ENCODE measurements at regions not wholly inside any gene's neighbourhood (a gene's known extent, or its start where the extent isn't known, plus 50 kb on each side); places are given as distances from the start of the nearest gene placed in this dataset.

- no peak overlapping the region for H3K4me3 ChIP-seq (ENCODE audit: control insufficient read depth in 2 of 3, extremely low read depth in 1 of 3, insufficient read depth in 2 of 3, low read depth in 1 of 3, low read length in 3 of 3)
- H3K9me1 ChIP-seq (ENCODE audit: control insufficient read depth, extremely low read depth, insufficient read depth, low read length): no peaks in the 10 kb centered on the region
- H3K9ac ChIP-seq (ENCODE audit: control insufficient read depth, extremely low read depth, insufficient read depth, low read length): no peak overlapping the region
- H3K36me3 ChIP-seq (ENCODE audit: control insufficient read depth in 2 of 2, extremely low read depth in 1 of 2, insufficient read depth in 2 of 2, low read length in 2 of 2): no peaks in the 10 kb centered on the region
- no peaks in the 10 kb centered on the region for H3K79me2 ChIP-seq (ENCODE audit: control insufficient read depth, insufficient read depth, low read length)
- H3K27ac ChIP-seq (ENCODE audit: control insufficient read depth, insufficient read depth, low read length): no peak overlapping the region
- no peaks in the 10 kb centered on the region for H3K27me3 ChIP-seq (ENCODE audit: control insufficient read depth, extremely low read depth, insufficient read depth, low read length)
- TF ChIP-seq CTCF (optimal IDR thresholded peaks at IDR 0.05 in 1 of 3, IDR thresholded peaks at IDR 0.05 in 1 of 3, conservative IDR thresholded peaks at IDR 0.05 in 1 of 3; ENCODE audit: extremely low read depth in 1 of 3, insufficient read depth in 2 of 3, low read length in 3 of 3) (no peak), EZH2 (IDR thresholded peaks at IDR 0.05; ENCODE audit: low read length) (no peak)
- no peak for DNase-seq (ENCODE audit: low read depth, low spot score)
- H3K4me1 ChIP-seq (ENCODE audit: control insufficient read depth, extremely low read depth, insufficient read depth, low read length): no peaks in the 10 kb centered on the region
- dilution Hi-C loops (cut with MboI; ENCODE audit: extremely low pct_ligation_motif_present, low sequenced_read_pairs): no loop called here
- H3K9me3 ChIP-seq (ENCODE audit: control insufficient read depth, low read depth, low read length): no peaks in the 10 kb centered on the region
- H4K20me1 ChIP-seq (ENCODE audit: control insufficient read depth, extremely low read depth, insufficient read depth, low read length): no peaks in the 10 kb centered on the region
- no peak for FAIRE-seq
- no peak overlapping the region for H2AFZ ChIP-seq (ENCODE audit: control insufficient read depth, low read length)
- H3K4me2 ChIP-seq (ENCODE audit: control insufficient read depth, extremely low read depth, insufficient read depth, low read depth, low read length): no peak overlapping the region
These were observed 537.2 kb downstream of the PKHD1 start for GRCh38 chr6:51550243-51550642.

GRCh38 chr6:51552435-51552834 lies 535.0 kb downstream of the PKHD1 start:
- Histone ChIP-seq H3K79me2 (ENCODE audit: control insufficient read depth, insufficient read depth, low read length) (no peaks in the 10 kb centered on the region), H2AFZ (ENCODE audit: control insufficient read depth, low read length) (no peak overlapping the region), H3K4me2 (ENCODE audit: control insufficient read depth, extremely low read depth, insufficient read depth, low read depth, low read length) (no peak overlapping the region), H3K9ac (ENCODE audit: control insufficient read depth, extremely low read depth, insufficient read depth, low read length) (no peak overlapping the region), H3K27ac (ENCODE audit: control insufficient read depth, insufficient read depth, low read length) (no peak overlapping the region), H3K4me3 (ENCODE audit: control insufficient read depth in 2 of 3, extremely low read depth in 1 of 3, insufficient read depth in 2 of 3, low read depth in 1 of 3, low read length in 3 of 3) (no peak overlapping the region), H3K9me1 (ENCODE audit: control insufficient read depth, extremely low read depth, insufficient read depth, low read length) (no peaks in the 10 kb centered on the region), H3K4me1 (ENCODE audit: control insufficient read depth, extremely low read depth, insufficient read depth, low read length) (no peaks in the 10 kb centered on the region), H4K20me1 (ENCODE audit: control insufficient read depth, extremely low read depth, insufficient read depth, low read length) (no peaks in the 10 kb centered on the region), H3K9me3 (ENCODE audit: control insufficient read depth, low read depth, low read length) (no peaks in the 10 kb centered on the region), H3K27me3 (ENCODE audit: control insufficient read depth, extremely low read depth, insufficient read depth, low read length) (no peaks in the 10 kb centered on the region), H3K36me3 (ENCODE audit: control insufficient read depth in 2 of 2, extremely low read depth in 1 of 2, insufficient read depth in 2 of 2, low read length in 2 of 2) (no peaks in the 10 kb centered on the region)
- DNase-seq (ENCODE audit: low read depth, low spot score) (no peak), FAIRE-seq (no peak)
- TF ChIP-seq EZH2 (IDR thresholded peaks at IDR 0.05; ENCODE audit: low read length) (no peak), CTCF (optimal IDR thresholded peaks at IDR 0.05 in 1 of 3, IDR thresholded peaks at IDR 0.05 in 1 of 3, conservative IDR thresholded peaks at IDR 0.05 in 1 of 3; ENCODE audit: extremely low read depth in 1 of 3, insufficient read depth in 2 of 3, low read length in 3 of 3) (no peak)
- dilution Hi-C loops (cut with MboI; ENCODE audit: extremely low pct_ligation_motif_present, low sequenced_read_pairs): no loop called here

Data from keratinocyte (primary cell).